Prostate gland (tissue), 2 donors: ENCODE measurements at regions not wholly inside any gene's neighbourhood (a gene's known extent, or its start where the extent isn't known, plus 50 kb on each side); places are given as distances from the start of the nearest gene placed in this dataset.

Experiments used
- DNase-seq: peaks from one replicate; pipeline ENCODE4 v3.0.0-alpha.2; 2019; ENCODE audit warnings: low spot score
- H3K27ac ChIP-seq, 2 donors: fragments of 200-600 bp; sonication (generic); 2 replicates each; pipeline ENCODE4 v1.5.1; 2017 to 2019
- H3K27me3 ChIP-seq: fragments of 200-600 bp; sonication (generic); replicated peaks from 2 replicates; pipeline ENCODE4 v1.5.1; 2019; ENCODE audit not compliant: insufficient read depth
- H3K36me3 ChIP-seq, 2 donors: fragments of 200-600 bp; sonication (generic); 1 replicate in 1 of 2; 2 replicates in 1 of 2; pipeline versions ENCODE4 v1.5.1 to v1.8.1; 2017 to 2019
- H3K4me1 ChIP-seq: fragments of 200-600 bp; sonication (generic); replicated peaks from 2 replicates; pipeline ENCODE4 v1.5.1; 2019
- H3K4me3 ChIP-seq, 2 donors: fragments of 200-600 bp; sonication (generic); 2 replicates each; pipeline ENCODE4 v1.5.1; 2017 to 2019
- H3K9me3 ChIP-seq: fragments of 200-600 bp; sonication (generic); 2 replicates; pipeline ENCODE4 v1.5.1; 2017
- POLR2A ChIP-seq: fragments of 450-650 bp; IDR thresholded peaks from one replicate; pipeline ENCODE4 v1.6.1; 2016; ENCODE audit warnings: antibody characterized with exemption, mild to moderate bottlenecking
- POLR2AphosphoS5 ChIP-seq: sonication (generic); formaldehyde crosslinking; IDR thresholded peaks from one replicate; pipeline ENCODE4 v1.6.1; 2017; ENCODE audit warnings: antibody characterized with exemption
- WGBS: methylation state at CpG from one replicate; pipeline ENCODE4 v1.1.5; 2018; 5-methylcytosine and 5-hydroxymethylcytosine counted together
- intact Hi-C: fragments of 100-400 bp; cut with DNase I; formaldehyde crosslinking; loops from one replicate; pipeline ENCODE4 v1.14.2; 2022
- TF ChIP-seq, protein P1 (sequence below), 4 experiments: fragments of 200-600 bp in 2 of 4; fragments of 450-650 bp in 2 of 4; sonication (generic) in 2 of 4; IDR thresholded peaks; 1 replicate in 3 of 4; 2 replicates in 1 of 4; pipeline ENCODE4 v1.5.1; 2016 to 2019; ENCODE audit warnings: antibody characterized with exemption in 4 of 4, mild to moderate bottlenecking in 2 of 4, moderate library complexity in 2 of 4

DNA sequence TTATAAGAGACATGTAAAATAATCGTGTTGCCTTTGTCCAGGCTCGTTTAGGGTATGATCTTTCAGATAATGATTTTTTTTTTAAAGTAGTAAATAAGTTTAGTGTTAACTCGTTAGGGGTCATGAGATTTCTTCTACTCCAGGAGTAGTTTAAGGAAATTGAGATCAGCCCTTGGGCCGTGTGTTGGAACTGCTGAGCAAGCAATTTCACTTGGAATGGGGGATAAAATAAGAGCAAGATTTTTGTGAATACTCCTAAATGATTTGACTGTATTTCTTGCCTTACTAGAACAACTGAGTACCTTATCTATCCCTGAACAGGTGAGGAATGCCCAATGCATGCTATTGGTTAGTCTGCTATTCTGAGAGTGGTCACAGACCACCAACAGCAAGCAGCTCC lies 102.2 kb upstream of the SERPINE2 start:
- 43% methylated on average over 4 of the region's 4 CpGs for WGBS
- H3K27ac ChIP-seq: no peak overlapping the region
- no peak for DNase-seq
- TF ChIP-seq POLR2A: no peak
- TF ChIP-seq, protein P1, sequence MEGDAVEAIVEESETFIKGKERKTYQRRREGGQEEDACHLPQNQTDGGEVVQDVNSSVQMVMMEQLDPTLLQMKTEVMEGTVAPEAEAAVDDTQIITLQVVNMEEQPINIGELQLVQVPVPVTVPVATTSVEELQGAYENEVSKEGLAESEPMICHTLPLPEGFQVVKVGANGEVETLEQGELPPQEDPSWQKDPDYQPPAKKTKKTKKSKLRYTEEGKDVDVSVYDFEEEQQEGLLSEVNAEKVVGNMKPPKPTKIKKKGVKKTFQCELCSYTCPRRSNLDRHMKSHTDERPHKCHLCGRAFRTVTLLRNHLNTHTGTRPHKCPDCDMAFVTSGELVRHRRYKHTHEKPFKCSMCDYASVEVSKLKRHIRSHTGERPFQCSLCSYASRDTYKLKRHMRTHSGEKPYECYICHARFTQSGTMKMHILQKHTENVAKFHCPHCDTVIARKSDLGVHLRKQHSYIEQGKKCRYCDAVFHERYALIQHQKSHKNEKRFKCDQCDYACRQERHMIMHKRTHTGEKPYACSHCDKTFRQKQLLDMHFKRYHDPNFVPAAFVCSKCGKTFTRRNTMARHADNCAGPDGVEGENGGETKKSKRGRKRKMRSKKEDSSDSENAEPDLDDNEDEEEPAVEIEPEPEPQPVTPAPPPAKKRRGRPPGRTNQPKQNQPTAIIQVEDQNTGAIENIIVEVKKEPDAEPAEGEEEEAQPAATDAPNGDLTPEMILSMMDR (IDR thresholded peaks at IDR 0.05): no peak
- no peak for TF ChIP-seq POLR2AphosphoS5
- no peaks in the 10 kb centered on the region for H3K36me3 ChIP-seq
- H3K9me3 ChIP-seq: no peaks in the 10 kb centered on the region
- H3K4me3 ChIP-seq: no peak overlapping the region
- intact Hi-C loops: no loop called here
- no peaks in the 10 kb centered on the region for H3K27me3 ChIP-seq
- H3K4me1 ChIP-seq: no peaks in the 10 kb centered on the region

DNA sequence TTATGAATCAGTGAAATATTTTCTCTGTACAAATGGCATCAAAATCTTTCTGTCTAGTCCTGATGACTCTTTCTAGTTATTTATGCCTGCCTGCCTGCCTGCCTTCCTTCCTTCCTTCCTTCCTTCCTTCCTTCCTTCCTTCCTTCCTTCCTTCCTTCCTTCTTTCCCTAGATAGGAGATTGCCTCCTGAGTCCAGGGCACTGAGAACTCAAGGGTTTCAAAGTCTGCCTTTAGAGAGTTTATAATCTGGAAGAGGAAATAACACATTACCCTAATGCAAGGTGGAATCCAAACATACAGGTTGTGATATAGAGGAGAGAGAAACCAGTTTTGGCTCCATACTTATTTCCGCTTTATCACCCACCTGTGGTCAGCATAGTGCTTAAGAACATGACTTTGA lies 98.1 kb upstream of the SERPINE2 start:
- Histone ChIP-seq H3K27me3 (no peaks in the 10 kb centered on the region), H3K4me3 (no peak overlapping the region), H3K36me3 (no peaks in the 10 kb centered on the region), H3K4me1 (no peaks in the 10 kb centered on the region), H3K27ac (no peak overlapping the region), H3K9me3 (no peaks in the 10 kb centered on the region)
- TF ChIP-seq, protein P1 (IDR thresholded peaks at IDR 0.05): no peak
- TF ChIP-seq POLR2AphosphoS5 (no peak), POLR2A (no peak)
- intact Hi-C loops: no loop called here
- DNase-seq: no peak
- 96% methylated on average over 1 of the region's 1 CpG for WGBS

DNA sequence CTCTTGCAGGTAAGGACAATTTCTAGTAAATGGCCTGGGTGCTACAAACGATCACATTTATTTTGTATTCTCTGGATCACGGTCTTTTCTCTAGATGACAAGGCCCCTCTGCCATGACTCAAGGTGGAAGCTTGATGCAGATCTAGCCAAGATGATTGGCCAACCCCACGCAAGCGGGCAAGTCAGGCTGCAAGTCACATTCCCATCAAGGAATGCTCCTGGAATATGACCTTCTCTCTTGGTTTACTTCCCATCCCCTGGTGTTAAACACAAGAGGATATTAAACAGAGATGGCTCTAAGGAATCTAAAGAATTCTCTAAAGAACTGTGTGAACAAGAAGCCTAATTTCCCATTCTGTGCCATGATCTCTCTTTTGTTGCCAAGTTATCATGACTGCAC lies 97.3 kb upstream of the SERPINE2 start:
- Histone ChIP-seq H3K36me3 (no peaks in the 10 kb centered on the region), H3K27ac (no peak overlapping the region), H3K4me3 (no peak overlapping the region), H3K9me3 (no peaks in the 10 kb centered on the region), H3K4me1 (no peaks in the 10 kb centered on the region), H3K27me3 (no peaks in the 10 kb centered on the region)
- TF ChIP-seq, protein P1 (IDR thresholded peaks at IDR 0.05): no peak
- TF ChIP-seq POLR2AphosphoS5 (no peak), POLR2A (no peak)
- 93% methylated on average over 4 of the region's 4 CpGs for WGBS
- DNase-seq: no peak
- intact Hi-C loops: no loop called here

DNA sequence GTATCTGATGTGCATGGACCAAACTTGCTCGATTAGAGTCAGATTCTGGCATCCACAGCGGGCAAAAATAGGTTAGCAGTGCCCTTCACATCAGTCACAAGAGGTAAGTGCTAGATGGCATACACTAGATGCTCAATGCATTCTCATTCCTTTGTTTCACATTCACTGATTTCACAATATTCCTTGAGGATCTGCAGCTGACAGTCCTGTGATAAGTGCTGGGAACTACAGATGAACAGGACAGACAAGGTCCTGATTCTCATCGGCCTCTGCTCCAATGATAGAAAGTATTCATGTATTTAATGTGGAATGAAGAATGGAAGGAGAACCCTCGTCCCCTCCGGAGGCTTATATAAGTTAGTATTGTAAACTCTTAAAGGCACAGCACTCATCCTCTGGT lies 96.8 kb upstream of the SERPINE2 start:
- intact Hi-C loops: no loop called here
- H3K4me3 ChIP-seq: no peak overlapping the region
- no peak overlapping the region for H3K27ac ChIP-seq
- no peaks in the 10 kb centered on the region for H3K27me3 ChIP-seq
- H3K4me1 ChIP-seq: no peaks in the 10 kb centered on the region
- no peaks in the 10 kb centered on the region for H3K9me3 ChIP-seq
- H3K36me3 ChIP-seq: no peaks in the 10 kb centered on the region
- WGBS: 88% methylated on average over 5 of the region's 5 CpGs
- TF ChIP-seq, protein P1 (IDR thresholded peaks at IDR 0.05): no peak
- TF ChIP-seq POLR2A (no peak), POLR2AphosphoS5 (no peak)
- no peak for DNase-seq

DNA sequence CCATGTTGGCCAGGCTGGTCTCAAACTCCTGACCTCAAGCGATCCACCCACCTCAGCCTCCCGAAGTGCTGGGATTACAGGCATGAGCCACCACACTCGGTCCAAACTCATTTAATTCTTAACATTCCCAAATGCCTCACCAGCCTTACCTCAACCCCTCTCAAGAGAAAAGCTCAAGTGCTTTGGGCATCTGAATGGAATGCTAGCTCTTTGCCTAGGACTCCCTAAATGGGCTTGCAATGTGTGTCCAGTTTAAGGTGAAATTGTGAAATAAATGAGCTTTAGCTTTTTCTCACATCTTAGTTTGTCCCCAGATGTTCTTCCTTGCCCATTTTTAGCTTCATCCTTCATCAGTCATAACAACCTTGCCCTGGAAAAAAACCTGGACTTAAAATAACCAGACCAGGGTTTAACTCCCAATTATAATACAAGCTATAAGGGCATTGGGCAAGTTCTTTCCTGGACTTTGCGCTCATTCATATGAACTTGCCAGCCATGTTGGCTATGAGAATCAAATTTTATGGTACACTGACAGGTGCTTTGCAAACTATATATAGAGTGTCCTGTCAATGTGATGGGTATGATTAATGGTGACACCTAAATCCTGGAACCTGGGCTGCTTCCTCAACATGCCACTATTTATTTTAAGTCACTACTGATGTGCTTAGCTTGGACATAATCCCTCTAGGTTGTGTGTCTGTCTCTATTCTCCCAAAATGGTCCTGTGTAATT lies 95.1 kb upstream of the SERPINE2 start:
- TF ChIP-seq POLR2A: no peak
- TF ChIP-seq, protein P1 (IDR thresholded peaks at IDR 0.05): no peak
- TF ChIP-seq POLR2AphosphoS5: no peak
- Histone ChIP-seq H3K4me1 (no peaks in the 10 kb centered on the region), H3K36me3 (no peaks in the 10 kb centered on the region), H3K27ac (no peak overlapping the region), H3K9me3 (no peaks in the 10 kb centered on the region), H3K27me3 (no peaks in the 10 kb centered on the region), H3K4me3 (no peak overlapping the region)
- WGBS: 96% methylated on average over 4 of the region's 4 CpGs
- no peak for DNase-seq
- intact Hi-C loops: no loop called here
